ENCODE measurements at regions not wholly inside any gene's neighbourhood (a gene's known extent, or its start where the extent isn't known, plus 50 kb on each side); places are given as distances from the start of the nearest gene placed in this dataset.

DNA sequence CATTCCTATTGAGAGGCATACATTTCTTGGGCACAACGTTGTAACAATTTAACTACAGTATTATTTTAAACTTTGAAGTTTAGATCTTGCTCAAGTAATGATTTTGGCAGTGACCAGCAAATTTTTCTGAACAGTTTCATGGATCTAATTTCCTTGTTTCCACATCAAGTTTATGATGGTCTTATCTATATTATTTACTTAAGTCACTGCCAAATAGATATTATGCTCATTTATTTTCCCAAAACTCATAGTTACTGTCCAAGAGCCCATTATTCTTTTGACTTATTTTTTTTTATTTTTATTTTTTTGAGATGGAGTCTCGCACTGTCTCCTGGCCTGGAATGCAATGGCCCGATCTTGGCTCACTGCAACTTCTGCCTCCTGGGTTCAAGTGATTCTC, 86.5 kb upstream of the TLE4 start:
- TF ChIP-seq, protein P1, sequence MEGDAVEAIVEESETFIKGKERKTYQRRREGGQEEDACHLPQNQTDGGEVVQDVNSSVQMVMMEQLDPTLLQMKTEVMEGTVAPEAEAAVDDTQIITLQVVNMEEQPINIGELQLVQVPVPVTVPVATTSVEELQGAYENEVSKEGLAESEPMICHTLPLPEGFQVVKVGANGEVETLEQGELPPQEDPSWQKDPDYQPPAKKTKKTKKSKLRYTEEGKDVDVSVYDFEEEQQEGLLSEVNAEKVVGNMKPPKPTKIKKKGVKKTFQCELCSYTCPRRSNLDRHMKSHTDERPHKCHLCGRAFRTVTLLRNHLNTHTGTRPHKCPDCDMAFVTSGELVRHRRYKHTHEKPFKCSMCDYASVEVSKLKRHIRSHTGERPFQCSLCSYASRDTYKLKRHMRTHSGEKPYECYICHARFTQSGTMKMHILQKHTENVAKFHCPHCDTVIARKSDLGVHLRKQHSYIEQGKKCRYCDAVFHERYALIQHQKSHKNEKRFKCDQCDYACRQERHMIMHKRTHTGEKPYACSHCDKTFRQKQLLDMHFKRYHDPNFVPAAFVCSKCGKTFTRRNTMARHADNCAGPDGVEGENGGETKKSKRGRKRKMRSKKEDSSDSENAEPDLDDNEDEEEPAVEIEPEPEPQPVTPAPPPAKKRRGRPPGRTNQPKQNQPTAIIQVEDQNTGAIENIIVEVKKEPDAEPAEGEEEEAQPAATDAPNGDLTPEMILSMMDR (IDR thresholded peaks at IDR 0.05), result no peak
- TF ChIP-seq, protein P2, sequence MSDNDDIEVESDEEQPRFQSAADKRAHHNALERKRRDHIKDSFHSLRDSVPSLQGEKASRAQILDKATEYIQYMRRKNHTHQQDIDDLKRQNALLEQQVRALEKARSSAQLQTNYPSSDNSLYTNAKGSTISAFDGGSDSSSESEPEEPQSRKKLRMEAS (IDR thresholded peaks at IDR 0.05), result no peak
- no peak for TF ChIP-seq EHMT2 (IDR thresholded peaks at IDR 0.05; ENCODE audit: low read depth)
- TF ChIP-seq, protein P3, sequence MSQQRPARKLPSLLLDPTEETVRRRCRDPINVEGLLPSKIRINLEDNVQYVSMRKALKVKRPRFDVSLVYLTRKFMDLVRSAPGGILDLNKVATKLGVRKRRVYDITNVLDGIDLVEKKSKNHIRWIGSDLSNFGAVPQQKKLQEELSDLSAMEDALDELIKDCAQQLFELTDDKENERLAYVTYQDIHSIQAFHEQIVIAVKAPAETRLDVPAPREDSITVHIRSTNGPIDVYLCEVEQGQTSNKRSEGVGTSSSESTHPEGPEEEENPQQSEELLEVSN (IDR thresholded peaks at IDR 0.05; ENCODE audit: borderline replicate concordance, low read depth), result no peak
- no peak for TF ChIP-seq NPAS2 (CRISPR knock-in tag; IDR thresholded peaks at IDR 0.05; ENCODE audit: borderline replicate concordance)
- TF ChIP-seq KDM1A (IDR thresholded peaks at IDR 0.05; ENCODE audit: low read depth), result no peak
- TF ChIP-seq POLR2A (IDR thresholded peaks at IDR 0.05; ENCODE audit: low read length), result no peak
- no peak for TF ChIP-seq CEBPB (IDR thresholded peaks at IDR 0.05)
- TF ChIP-seq PHF8 (IDR thresholded peaks at IDR 0.05; ENCODE audit: borderline replicate concordance, low read depth), result no peak
- no peak for TF ChIP-seq POLR2AphosphoS2 (conservative IDR thresholded peaks at IDR 0.05; ENCODE audit: low read length)
- no peak for TF ChIP-seq RAD21 (conservative IDR thresholded peaks at IDR 0.05 in 1 of 2, IDR thresholded peaks at IDR 0.05 in 1 of 2)
- no peak for TF ChIP-seq SMC3 (IDR thresholded peaks at IDR 0.05)
- no peak for TF ChIP-seq EP300 (IDR thresholded peaks at IDR 0.05)
- TF ChIP-seq, protein P4, sequence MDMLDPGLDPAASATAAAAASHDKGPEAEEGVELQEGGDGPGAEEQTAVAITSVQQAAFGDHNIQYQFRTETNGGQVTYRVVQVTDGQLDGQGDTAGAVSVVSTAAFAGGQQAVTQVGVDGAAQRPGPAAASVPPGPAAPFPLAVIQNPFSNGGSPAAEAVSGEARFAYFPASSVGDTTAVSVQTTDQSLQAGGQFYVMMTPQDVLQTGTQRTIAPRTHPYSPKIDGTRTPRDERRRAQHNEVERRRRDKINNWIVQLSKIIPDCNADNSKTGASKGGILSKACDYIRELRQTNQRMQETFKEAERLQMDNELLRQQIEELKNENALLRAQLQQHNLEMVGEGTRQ (IDR thresholded peaks at IDR 0.05), result no peak
